Nephron progenitor cell (in vitro differentiated cells): ENCODE measurements at regions not wholly inside any gene's neighbourhood (a gene's known extent, or its start where the extent isn't known, plus 50 kb on each side); places are given as distances from the start of the nearest gene placed in this dataset.

Source experiments
- DNase-seq: peaks from one replicate; pipeline ENCODE4 v3.0.0; 2021
- H3K27ac Mint-ChIP-seq: 2 replicates; pipeline ENCODE4 v1.8.0; 2021; ENCODE audit warnings: mild to moderate bottlenecking, moderate library complexity, mixed read lengths
- H3K27me3 Mint-ChIP-seq: 2 replicates; pipeline ENCODE4 v1.8.0; 2021; ENCODE audit warnings: mild to moderate bottlenecking, low read depth, mixed read lengths; ENCODE audit not compliant: poor library complexity
- H3K36me3 Mint-ChIP-seq: 2 replicates; pipeline ENCODE4 v1.8.0; 2021; ENCODE audit warnings: low read depth, mixed read lengths
- H3K4me1 Mint-ChIP-seq: 2 replicates; pipeline ENCODE4 v1.8.0; 2021; ENCODE audit warnings: mixed read lengths
- H3K4me3 Mint-ChIP-seq: 2 replicates; pipeline ENCODE4 v1.8.0; 2021; ENCODE audit warnings: mild to moderate bottlenecking, moderate library complexity, mixed read lengths
- H3K9me3 Mint-ChIP-seq: 2 replicates; pipeline ENCODE4 v1.8.0; 2021; ENCODE audit warnings: mild to moderate bottlenecking, moderate library complexity, mixed read lengths
- CTCF ChIP-seq: fragments of 200-600 bp; sonication (generic); IDR thresholded peaks from 2 replicates; pipeline ENCODE4 v1.5.0; 2021; ENCODE audit warnings: antibody characterized with exemption

- H3K4me3 Mint-ChIP-seq: no peak overlapping the region
- TF ChIP-seq CTCF: no peak
- peaks cover 8% of the 10 kb centered on the region for H3K27me3 Mint-ChIP-seq
- H3K36me3 Mint-ChIP-seq: no peaks in the 10 kb centered on the region
- H3K27ac Mint-ChIP-seq: no peak overlapping the region
- no peaks in the 10 kb centered on the region for H3K4me1 Mint-ChIP-seq
- no peak for DNase-seq
- no peaks in the 10 kb centered on the region for H3K9me3 Mint-ChIP-seq
Measured at GRCh38 chr4:125484912-125485311, 170.2 kb downstream of the FAT4 start.

- H3K9me3 Mint-ChIP-seq: no peaks in the 10 kb centered on the region
- TF ChIP-seq CTCF: no peak
- H3K4me3 Mint-ChIP-seq: no peak overlapping the region
- H3K4me1 Mint-ChIP-seq: no peaks in the 10 kb centered on the region
- peaks cover 8% of the 10 kb centered on the region for H3K27me3 Mint-ChIP-seq
- no peak for DNase-seq
- H3K27ac Mint-ChIP-seq: no peak overlapping the region
- H3K36me3 Mint-ChIP-seq: no peaks in the 10 kb centered on the region
Measured at GRCh38 chr4:125486351-125486750, 171.6 kb downstream of the FAT4 start.

- Mint-ChIP-seq H3K27me3 (peaks cover 3% of the 10 kb centered on the region), H3K9me3 (no peaks in the 10 kb centered on the region), H3K4me1 (no peaks in the 10 kb centered on the region), H3K27ac (no peak overlapping the region), H3K4me3 (no peak overlapping the region), H3K36me3 (no peaks in the 10 kb centered on the region)
- TF ChIP-seq CTCF: no peak
- DNase-seq: no peak
Measured at GRCh38 chr4:125489952-125490690, 175.4 kb downstream of the FAT4 start.

- Mint-ChIP-seq H3K36me3 (no peaks in the 10 kb centered on the region), H3K4me1 (no peaks in the 10 kb centered on the region), H3K9me3 (no peaks in the 10 kb centered on the region), H3K27ac (no peak overlapping the region), H3K27me3 (peaks cover 3% of the 10 kb centered on the region), H3K4me3 (no peak overlapping the region)
- TF ChIP-seq CTCF: no peak
- DNase-seq: no peak
Measured at GRCh38 chr4:125492957-125493356, 178.2 kb downstream of the FAT4 start.

- Mint-ChIP-seq H3K27ac (no peak overlapping the region), H3K27me3 (no peaks in the 10 kb centered on the region), H3K4me1 (no peaks in the 10 kb centered on the region), H3K4me3 (no peak overlapping the region), H3K36me3 (no peaks in the 10 kb centered on the region), H3K9me3 (no peaks in the 10 kb centered on the region)
- TF ChIP-seq CTCF: no peak
- DNase-seq: no peak
Measured at GRCh38 chr4:125497861-125498260, 183.1 kb downstream of the FAT4 start.

GRCh38 chr4:125498981-125499380, 184.2 kb downstream of the FAT4 start:
- no peak for DNase-seq
- Mint-ChIP-seq H3K27ac (no peak overlapping the region), H3K36me3 (no peaks in the 10 kb centered on the region), H3K4me1 (no peaks in the 10 kb centered on the region), H3K9me3 (no peaks in the 10 kb centered on the region), H3K27me3 (no peaks in the 10 kb centered on the region), H3K4me3 (no peak overlapping the region)
- no peak for TF ChIP-seq CTCF
